Heart left ventricle (tissue), 16 donors: ENCODE measurements at regions not wholly inside any gene's neighbourhood (a gene's known extent, or its start where the extent isn't known, plus 50 kb on each side); places are given as distances from the start of the nearest gene placed in this dataset.
"Not testable (repeated sequence)": the region's sequence is repeated elsewhere in the genome, so short reads cannot be mapped to it uniquely, and the experiment has no call there.

Source experiments
- ATAC-seq, 4 donors: fragments of 200-7000 bp; cut with Tn5 transposase; one replicate each; pipeline ENCODE4 v1.9.1; 2020 to 2022; ENCODE audit warnings: moderate library complexity in 4 of 4, mild to moderate bottlenecking in 3 of 4, moderate number of reproducible peaks in 1 of 4
- DNase-seq, 5 donors: peaks; one replicate each; pipeline ENCODE4 v3.0.0-alpha.2; 2020
- H3K27ac ChIP-seq, 12 donors: fragments of 200-600 bp; sonication (generic) in 4 of 12; one replicate each; pipeline versions ENCODE4 v1.5.0 to v1.8.0; 2016 to 2022; ENCODE audit warnings: mild to moderate bottlenecking in 2 of 12
- H3K27me3 ChIP-seq, 9 donors: fragments of 200-600 bp; sonication (generic) in 2 of 9; one replicate each; pipeline versions ENCODE4 v1.5.1 to v1.8.0; 2016 to 2022; ENCODE audit warnings: mild to moderate bottlenecking in 3 of 9
- H3K36me3 ChIP-seq, 9 donors: fragments of 200-600 bp; sonication (generic) in 2 of 9; one replicate each; pipeline versions ENCODE4 v1.5.0 to v1.8.0; 2018 to 2022; ENCODE audit warnings: mild to moderate bottlenecking in 2 of 9
- H3K4me1 ChIP-seq, 12 donors: fragments of 200-600 bp; sonication (generic) in 4 of 12; one replicate each; pipeline versions ENCODE4 v1.5.0 to v1.8.0; 2016 to 2022; ENCODE audit warnings: mild to moderate bottlenecking in 3 of 12
- H3K4me3 ChIP-seq, 12 donors: fragments of 200-600 bp; sonication (generic) in 4 of 12; one replicate each; pipeline versions ENCODE4 v1.5.0 to v1.8.0; 2017 to 2022; ENCODE audit warnings: mild to moderate bottlenecking in 9 of 12, moderate library complexity in 4 of 12
- H3K9me3 ChIP-seq, 12 donors: fragments of 200-600 bp; sonication (generic) in 4 of 12; one replicate each; pipeline versions ENCODE4 v1.5.0 to v1.8.0; 2016 to 2022; ENCODE audit warnings: mild to moderate bottlenecking in 1 of 12
- POLR2A ChIP-seq, 2 donors: fragments of 450-650 bp; IDR thresholded peaks; one replicate each; pipeline ENCODE4 v1.6.1; 2017; ENCODE audit warnings: antibody characterized with exemption in 2 of 2, mild to moderate bottlenecking in 2 of 2, moderate library complexity in 2 of 2
- WGBS, 4 donors: extraction: QIAGEN DNeasy Blood & Tissue Kit in 2 of 4; methylation state at CpG; one replicate each; pipeline versions ENCODE4 v1.1.5 to v1.1.7; 2013 to 2018; 5-methylcytosine and 5-hydroxymethylcytosine counted together
- intact Hi-C, 10 donors: fragments of 100-400 bp; cut with DNase I; formaldehyde crosslinking; loops; one replicate each; pipeline versions ENCODE4 v1.11.1 to v1.14.2; 2022
- TF ChIP-seq, protein P1 (sequence below), 12 donors: fragments of 200-600 bp; sonication (generic) in 4 of 12; IDR thresholded peaks; one replicate each; pipeline versions ENCODE4 v1.5.0 to v1.8.0; 2018 to 2022; ENCODE audit warnings: antibody characterized with exemption in 12 of 12, mild to moderate bottlenecking in 5 of 12
- donor health status: ischemic (EF 13 %, LVEDD 7.1; RV severe dilation, severe dysfunction).
- donor health status: healthy with polysubstance abuse.
- donor health status: DM: no; HTN: yes; CAD: no.
- donor health status: DM: no; HTN: no; CAD: no.
- donor health status: ischemic (EF 25% LVEDD 6.9; RV normal size, moderate dysfunction).
- donor health status: ischemic (EF 25% LVEDD 5.7; RV mildly dilated, moderate dysfunction).
- donor health status: healthy.
- donor health status: DM: yes; HTN: yes; CAD: no.
- donor health status: ischemic (EF 35%, LVEDD 5.7; RV mildly dilated, moderate dysfunction).
- donor health status: nonischemic (EF 11% LVEDD 7.7; RV severe dilation, severe dysfunction).
- donor health status: DM: yes; HTN: yes; CAD: no.
- donor health status: PGD.
- donor health status: ischemic (EF 29% LVEDD 5.4; RV normal size, mild dysfunction).
- donor health status: nonischemic (EF 23%, LVEDD 6.1; RV moderate dilation, normal function).

DNA sequence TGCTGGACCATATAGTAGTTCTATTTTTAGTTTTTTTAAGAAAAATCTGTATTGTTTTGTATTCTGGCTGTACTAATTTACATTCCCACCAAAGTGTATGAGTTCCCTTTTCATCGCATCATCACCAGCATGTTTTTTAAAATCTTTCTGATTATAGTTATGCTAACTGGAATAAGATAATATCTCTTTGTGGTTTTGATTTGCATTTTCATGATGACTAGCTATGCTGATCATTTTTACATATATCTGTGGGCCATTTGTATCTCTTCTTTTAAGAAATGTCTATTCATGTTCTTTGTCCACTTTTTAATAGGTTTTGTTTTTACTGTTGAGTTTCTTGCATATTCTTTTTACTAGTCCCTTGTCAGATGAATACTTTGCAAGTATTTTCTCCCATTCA is 238.0 kb downstream of the FBXO4 start:
- no peaks in the 10 kb centered on the region for H3K27me3 ChIP-seq
- H3K36me3 ChIP-seq: no peaks in the 10 kb centered on the region
- TF ChIP-seq, protein P1, sequence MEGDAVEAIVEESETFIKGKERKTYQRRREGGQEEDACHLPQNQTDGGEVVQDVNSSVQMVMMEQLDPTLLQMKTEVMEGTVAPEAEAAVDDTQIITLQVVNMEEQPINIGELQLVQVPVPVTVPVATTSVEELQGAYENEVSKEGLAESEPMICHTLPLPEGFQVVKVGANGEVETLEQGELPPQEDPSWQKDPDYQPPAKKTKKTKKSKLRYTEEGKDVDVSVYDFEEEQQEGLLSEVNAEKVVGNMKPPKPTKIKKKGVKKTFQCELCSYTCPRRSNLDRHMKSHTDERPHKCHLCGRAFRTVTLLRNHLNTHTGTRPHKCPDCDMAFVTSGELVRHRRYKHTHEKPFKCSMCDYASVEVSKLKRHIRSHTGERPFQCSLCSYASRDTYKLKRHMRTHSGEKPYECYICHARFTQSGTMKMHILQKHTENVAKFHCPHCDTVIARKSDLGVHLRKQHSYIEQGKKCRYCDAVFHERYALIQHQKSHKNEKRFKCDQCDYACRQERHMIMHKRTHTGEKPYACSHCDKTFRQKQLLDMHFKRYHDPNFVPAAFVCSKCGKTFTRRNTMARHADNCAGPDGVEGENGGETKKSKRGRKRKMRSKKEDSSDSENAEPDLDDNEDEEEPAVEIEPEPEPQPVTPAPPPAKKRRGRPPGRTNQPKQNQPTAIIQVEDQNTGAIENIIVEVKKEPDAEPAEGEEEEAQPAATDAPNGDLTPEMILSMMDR (IDR thresholded peaks at IDR 0.05): no peak
- no peak overlapping the region for H3K4me3 ChIP-seq
- WGBS, 4 donors: 91 to 98% (median 95%) methylated on average over 1 of the region's 1 CpG
- no peak overlapping the region for H3K27ac ChIP-seq
- no peaks in the 10 kb centered on the region for H3K9me3 ChIP-seq
- intact Hi-C loops: no loop called here
- no peaks in the 10 kb centered on the region for H3K4me1 ChIP-seq
- no peak for DNase-seq
- ATAC-seq: no peak

DNA sequence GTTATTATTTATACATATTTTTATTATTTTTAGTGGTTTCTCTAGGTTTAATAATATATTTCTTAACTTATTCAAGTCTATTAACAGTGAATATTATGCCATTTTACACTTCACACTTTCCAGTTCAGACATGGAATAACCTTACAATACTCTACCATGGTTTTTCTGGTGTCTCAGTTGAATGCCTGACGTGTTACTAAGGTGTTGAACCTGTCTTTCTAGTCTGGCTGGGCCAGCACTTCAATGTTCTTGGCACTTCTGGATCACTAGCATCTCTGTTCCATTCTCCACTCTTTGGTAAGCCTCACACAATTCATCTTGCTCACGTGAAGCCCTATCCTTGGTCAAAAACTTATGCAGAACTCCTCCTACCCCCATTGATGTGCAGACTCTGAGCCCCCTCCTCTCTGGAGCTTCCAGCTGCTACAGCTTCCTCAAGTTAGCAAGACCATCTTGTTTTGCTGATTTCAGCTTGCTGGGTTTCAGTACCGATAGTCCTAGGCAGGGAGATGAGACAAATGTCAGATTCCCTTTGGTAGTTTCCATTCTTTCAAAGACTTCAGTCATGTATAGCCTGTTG is 243.1 kb downstream of the FBXO4 start:
- Histone ChIP-seq H3K27me3 (no peaks in the 10 kb centered on the region), H3K4me1 (no peaks in the 10 kb centered on the region), H3K4me3 (no peak overlapping the region), H3K27ac (no peak overlapping the region), H3K9me3 (no peaks in the 10 kb centered on the region), H3K36me3 (no peaks in the 10 kb centered on the region)
- intact Hi-C loops: no loop called here
- no peak for DNase-seq
- TF ChIP-seq POLR2A (IDR thresholded peaks at IDR 0.05): no peak
- TF ChIP-seq, protein P1 (IDR thresholded peaks at IDR 0.05): no peak
- 27 to 45% (median 32%) methylated on average over 3 of the region's 3 CpGs for WGBS, 4 donors
- ATAC-seq: no peak

- H3K36me3 ChIP-seq, H3K27me3 ChIP-seq, intact Hi-C loops, H3K4me3 ChIP-seq, H3K4me1 ChIP-seq, DNase-seq, ATAC-seq, H3K27ac ChIP-seq: not testable (repeated sequence)
- 74 to 91% (median 81%) methylated on average over 3 of the region's 3 CpGs for WGBS, 4 donors
- peaks cover 0 to 10% (median 0%) of the 10 kb centered on the region in 12 donors for H3K9me3 ChIP-seq
These were observed 247.1 kb upstream of the GHR start for GRCh38 chr5:42176118-42176517.

- H3K27me3 ChIP-seq, H3K4me1 ChIP-seq, DNase-seq, H3K4me3 ChIP-seq, ATAC-seq, intact Hi-C loops, H3K36me3 ChIP-seq, H3K27ac ChIP-seq: not testable (repeated sequence)
- H3K9me3 ChIP-seq: peaks cover 0 to 10% (median 0%) of the 10 kb centered on the region in 12 donors
- WGBS, 4 donors: 0 to 12% (median 0%) methylated on average over 1 of the region's 1 CpG
These were observed 243.4 kb upstream of the GHR start for GRCh38 chr5:42179843-42180242.

DNA sequence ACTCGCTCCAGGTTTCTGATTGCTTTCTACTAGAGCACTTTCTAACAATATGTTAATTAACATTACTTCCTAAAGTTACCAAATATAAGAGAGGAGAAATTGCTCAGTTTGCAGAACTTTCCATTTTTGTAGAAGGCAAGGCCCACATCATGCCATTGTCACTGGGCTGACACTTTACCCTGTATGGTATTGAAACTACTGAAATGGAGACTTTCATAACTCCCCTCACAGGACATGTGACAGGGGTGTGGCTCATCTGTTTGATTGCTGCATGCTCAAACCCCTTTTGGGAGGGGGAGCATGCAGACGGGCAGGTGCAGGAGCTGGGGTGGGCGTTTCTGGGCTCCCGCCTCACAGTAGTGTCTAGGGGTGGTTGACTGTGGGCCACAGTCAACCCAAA is 206.3 kb upstream of the GHR start:
- Histone ChIP-seq H3K4me1 (no peaks in the 10 kb centered on the region), H3K4me3 (no peak overlapping the region), H3K27me3 (no peaks in the 10 kb centered on the region), H3K9me3 (no peaks in the 10 kb centered on the region), H3K27ac (no peak overlapping the region), H3K36me3 (no peaks in the 10 kb centered on the region)
- 80 to 85% (median 81%) methylated on average over 4 of the region's 4 CpGs for WGBS, 4 donors
- DNase-seq: no peak
- intact Hi-C loops: no loop called here
- TF ChIP-seq POLR2A (IDR thresholded peaks at IDR 0.05): no peak
- TF ChIP-seq, protein P1 (IDR thresholded peaks at IDR 0.05): no peak
- ATAC-seq: no peak
